ENCODE measurements at regions not wholly inside any gene's neighbourhood (a gene's known extent, or its start where the extent isn't known, plus 50 kb on each side); places are given as distances from the start of the nearest gene placed in this dataset.
"Not testable (repeated sequence)": the region's sequence is repeated elsewhere in the genome, so short reads cannot be mapped to it uniquely, and the experiment has no call there.

DNA sequence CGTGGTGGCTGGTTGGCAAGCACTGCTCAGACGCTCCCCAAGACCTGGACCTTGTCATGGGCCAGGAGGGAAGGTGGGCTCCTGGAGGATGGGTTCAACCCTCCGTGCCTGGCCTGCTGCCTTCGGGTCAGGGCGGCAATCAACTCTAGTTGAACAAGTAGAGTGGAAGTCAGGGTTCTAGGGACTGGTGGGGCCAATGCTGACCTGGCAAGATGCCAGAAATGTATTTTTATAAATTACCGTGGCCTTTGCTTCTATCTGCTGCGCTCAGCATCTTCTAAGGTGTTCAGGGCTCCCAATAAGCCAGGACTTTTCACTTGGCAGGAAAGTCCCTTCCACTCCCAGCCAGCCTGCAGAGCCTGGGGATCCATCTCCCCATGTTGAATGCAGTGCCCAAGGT is 207.1 kb upstream of the N4BP1 start:
- no peak for DNase-seq

DNA sequence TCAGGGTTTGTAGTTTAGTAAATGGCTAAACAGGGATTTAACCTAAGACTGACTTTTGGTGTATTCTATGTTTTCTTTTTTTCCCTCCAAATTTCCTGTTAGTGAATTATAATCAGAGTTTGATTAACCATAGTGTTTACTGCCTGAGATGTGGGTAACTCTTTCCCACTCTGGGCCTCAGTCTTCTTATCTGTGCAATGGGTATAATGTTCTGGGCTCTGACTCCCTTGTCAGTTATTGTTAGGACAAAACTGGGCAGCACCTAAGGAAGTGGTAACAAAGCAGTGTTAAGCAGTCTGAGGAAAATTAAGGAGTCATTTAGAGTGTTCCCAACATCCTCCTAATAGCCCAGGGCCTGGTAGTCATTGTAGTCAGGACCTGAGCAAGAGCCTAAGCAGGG is 206.4 kb upstream of the N4BP1 start:
- DNase-seq, result no peak

DNA sequence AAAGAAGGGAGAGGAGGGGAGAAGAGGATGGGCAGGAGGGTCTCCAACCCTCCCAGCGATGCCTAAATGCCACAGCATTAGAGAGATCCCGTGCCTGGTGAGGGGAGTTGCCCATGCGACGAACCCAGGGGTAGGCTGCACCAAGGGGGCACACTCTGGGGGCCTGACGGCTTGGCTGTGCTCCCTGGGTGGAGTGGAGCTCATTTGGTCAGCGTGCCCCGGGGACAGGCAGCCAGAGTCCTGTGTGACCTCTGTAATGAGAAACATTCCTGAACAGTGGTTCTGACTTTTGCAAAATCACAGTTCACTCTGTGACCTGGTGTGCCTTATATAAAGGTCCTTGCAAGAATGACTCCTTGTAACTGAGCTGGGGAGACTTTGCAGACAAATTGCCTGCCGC is 205.0 kb upstream of the N4BP1 start:
- DNase-seq, result no peak

DNA sequence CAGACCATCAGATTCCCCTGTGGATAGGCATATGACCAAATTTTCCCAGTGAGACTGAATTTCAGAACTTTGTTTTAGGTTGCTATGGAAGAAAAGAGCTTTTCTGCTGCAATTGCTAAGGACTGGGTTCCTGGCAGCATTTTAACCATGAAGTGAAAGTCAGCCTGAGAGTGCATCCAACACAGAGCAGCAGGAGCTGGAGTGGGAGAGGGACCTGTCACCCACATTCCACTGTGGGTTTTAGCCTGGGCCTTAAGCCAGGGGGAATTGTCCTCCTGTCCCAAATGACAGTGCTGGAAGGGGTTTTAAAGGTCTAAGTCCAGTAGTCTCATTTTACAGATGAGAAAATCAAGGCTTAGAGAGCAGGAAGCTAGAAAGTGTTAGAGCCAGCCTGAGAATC is 203.5 kb upstream of the N4BP1 start:
- no peak for DNase-seq

DNA sequence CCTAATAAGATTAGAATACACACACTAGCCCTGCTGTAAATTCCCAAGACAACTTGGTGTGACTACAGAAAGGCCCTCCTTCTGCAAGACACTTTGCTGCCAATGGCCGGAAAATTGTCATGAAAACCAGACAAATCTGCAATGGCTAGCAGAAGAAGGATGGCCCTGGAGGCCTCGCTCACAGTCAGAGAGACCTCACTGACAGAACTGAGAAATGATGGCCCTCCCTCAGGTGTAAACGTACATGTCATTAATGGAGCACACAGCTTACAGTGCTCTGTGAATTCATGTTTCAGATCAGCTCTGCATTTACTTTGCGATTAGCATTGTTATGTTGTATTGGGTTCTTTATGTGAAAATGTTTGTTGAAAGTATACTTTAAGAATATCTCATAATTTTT is 202.9 kb upstream of the N4BP1 start:
- no peak for DNase-seq

DNA sequence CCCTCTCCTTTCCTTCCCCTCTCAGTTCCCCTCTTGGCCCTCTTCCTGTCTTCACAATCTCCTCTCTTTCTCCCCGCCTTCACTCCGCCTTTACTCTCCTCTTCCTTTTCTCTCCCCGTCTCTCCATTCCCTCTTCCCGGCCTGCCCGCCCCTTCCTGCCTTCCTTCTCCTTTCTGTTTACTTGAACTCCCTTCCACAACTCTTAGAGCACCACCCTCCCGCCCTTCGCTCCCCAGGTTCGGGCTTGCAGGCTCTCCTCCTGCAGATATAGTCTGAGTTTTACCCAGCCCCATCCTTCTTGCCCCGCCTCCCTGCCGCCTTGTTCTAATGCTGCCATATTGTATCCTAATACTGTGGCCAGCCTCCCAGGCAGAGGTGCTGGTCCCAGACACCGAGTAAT is 201.5 kb upstream of the N4BP1 start:
- DNase-seq, result no peak

DNA sequence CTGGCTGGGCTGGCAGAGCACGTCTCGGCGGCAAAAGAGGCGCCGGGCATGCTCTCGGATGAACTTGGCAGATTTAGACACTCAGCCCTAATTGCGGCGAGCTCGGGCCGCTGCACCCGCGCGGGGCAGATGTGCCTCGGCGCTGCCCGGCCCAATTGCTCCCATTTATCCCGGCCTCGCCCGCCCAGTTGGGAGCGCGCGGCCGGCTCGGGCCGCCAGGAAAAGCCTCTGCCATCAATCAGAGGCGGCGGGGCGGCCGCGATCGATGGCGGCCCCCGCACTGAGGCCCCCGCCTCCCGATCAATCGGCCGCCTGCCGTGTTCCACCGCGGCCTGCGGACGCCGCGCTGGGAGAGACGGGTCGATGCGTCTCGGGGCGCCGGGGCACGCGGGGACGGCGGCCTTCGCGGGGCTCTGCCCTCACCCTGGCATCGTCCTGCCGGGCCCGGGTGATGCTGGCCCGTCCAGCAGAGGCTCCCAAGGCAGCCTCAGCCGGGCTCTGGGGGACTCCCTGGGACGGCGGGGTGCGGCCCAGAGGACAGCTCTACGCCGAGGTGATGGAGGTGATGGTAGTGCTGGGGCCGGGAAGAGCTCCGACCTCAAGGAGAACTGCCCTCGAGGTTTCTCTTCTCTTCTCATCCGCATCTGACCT is 200.9 kb upstream of the N4BP1 start:
- DNase-seq, result no peak

DNA sequence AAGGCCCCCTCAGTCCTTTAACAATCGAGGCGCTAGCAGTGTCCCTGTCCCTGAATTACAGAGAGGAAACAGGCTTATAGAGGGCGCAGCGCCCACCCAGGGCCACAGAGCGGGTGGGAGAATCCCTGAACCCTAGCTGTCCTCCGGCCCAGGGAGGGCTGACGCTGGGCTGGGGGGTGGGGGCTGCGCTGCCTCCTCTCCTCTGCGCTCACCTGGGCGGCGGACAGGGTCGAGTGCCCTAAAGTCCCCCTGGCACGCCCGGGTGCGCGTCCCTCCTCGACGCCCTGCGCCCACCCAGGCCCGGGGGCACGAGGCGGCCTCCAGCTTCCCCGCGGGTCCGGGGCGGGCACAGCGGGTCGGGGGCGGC is 200.4 kb upstream of the N4BP1 start:
- no peak for DNase-seq

DNA sequence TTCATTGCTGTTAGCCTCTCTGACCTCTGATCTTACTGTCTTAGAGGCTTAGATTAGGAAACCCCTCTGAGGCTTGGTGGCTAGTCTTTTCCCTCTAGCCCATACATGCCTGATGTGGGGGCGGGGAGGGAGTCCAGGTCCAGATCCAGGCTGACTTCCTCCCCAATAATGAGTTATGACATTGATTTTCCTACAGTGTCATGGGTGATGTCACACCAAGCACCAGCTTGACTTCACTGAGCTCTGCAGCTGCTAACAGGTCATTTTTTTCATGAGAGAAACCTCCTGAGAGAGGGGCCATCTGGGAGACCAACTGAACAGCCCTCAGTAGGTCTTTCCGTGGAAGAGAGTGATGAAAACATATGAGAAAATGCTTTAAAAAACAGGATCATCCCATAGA is 180.2 kb upstream of the N4BP1 start:
- DNase-seq, result no peak

DNA sequence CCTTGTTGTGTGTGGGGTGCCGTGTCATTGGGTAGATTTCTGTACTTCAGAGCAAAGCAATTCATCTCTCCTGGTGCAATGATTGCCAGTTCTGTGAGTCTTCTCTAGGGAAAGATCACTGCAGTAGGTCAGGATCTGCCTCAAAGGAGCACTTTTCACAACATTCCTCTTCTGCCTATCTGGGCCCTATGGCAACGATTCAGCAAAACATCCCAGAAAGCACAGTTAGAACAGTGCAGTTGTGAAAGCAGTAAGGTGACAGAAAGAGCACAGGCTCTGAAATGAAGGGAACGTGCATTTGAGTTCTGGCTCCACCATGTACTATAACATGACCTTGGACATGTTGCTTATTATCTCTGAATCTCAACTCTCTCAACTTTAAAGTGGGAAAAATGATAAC is 178.5 kb upstream of the N4BP1 start:
- DNase-seq, result no peak

DNA sequence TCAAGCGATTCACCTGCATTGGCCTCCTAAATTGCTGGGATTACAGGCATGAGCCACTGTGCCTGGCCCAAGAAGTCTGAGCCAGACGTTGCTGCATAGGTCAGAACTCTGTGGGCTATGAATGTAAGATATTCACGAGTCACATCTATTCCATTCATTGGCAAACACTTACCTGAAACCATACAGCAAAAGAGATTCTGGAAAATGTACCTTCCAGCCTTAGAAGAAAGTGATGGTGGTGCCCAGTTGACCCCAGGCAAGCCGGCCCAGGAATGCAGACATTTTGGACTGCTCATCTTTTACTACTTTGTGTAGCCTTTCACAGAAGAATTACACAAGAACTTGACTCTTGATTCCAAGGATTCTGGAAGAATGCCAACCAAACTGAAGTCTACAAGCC is 135.6 kb upstream of the N4BP1 start:
- no peak for DNase-seq

DNA sequence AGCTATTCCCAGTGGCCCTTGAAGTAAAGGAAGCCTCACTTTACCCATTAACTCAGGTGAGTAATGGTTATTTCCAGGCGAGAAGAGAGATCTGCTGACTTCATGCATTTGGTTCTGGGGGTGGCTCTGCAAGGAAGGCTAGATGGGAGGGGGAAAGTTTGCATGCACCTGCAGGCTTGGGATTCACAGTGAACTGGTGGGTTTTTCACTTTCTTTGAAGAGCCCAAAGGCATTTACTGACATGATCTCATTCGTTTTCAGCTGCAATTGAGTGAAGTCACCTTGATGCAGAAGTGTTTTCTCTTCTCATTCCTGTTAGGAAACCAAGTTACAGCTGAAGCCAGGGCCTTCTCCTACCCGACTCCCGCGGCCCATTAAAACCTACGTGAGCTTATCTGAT is 131.0 kb upstream of the N4BP1 start:
- DNase-seq, result no peak

DNA sequence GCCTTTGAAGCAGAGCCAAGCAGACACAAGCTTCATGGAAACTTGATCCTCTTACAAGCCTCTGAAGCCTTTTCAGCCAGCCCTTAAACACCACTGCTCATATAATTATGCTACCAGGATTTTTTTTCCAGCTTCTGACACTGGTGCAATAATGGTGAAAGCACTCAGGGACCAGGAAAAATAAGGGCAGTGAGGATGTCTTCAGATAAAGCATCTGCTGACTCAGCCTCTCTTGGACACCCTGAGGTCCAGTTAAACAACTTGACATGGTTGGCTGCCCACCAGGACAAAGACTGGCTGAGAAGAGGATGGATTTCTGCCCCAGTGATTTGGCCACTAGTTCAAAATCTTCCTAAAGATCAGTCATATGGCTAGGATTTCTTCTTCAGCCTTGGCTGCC is 124.2 kb upstream of the N4BP1 start:
- DNase-seq, result no peak

DNA sequence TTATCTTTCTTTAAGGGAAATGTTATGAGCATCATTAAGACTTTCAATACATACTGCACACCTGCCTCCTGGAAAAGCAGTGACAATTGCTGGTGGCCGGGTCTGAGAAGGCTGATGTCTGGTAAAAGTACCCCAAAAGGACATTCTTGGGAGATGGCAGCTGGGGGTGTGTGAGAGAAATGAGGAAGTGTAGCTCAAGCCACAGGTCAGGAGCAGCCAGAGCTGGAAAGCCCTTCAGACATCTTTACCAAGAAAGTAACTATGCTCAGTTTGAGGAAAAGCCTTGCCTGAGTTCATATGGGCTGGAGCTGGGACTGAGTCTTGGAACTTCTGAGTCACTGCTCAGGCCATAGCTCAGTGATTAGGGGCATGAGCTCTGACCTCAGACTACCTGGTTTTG is 94.7 kb upstream of the N4BP1 start:
- DNase-seq, result no peak

DNA sequence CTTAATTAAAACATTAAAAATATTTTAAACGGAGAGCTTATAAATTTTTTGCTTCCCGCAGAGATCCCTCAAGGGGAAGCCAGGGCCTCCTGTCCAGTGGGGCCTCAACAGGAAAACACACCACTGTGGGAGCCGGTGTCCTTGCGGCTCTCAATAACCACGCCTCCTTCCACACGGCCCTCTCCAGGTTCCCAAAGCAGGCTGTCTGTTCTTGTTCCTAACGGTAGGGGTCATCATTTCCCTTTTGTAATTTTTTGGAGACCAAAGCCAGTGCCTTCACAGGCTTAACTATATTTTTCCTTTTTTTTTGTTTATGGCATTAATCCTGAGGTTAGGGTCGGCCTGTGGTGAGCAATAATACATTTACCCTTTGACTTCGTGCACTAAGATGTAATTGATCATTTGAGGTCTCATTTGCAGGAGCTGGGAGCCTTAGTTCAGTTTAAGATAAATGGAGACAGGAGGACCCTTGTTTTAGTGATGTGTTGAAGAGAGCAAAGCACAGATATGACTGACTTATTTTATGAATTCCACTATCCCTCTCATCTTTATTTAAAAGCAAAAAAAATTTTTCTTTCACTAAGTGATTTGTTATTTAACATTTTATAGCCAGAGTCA is 77.5 kb upstream of the N4BP1 start:
- DNase-seq, result peak in 2 of 5 donors; percentile 1 to 46

DNA sequence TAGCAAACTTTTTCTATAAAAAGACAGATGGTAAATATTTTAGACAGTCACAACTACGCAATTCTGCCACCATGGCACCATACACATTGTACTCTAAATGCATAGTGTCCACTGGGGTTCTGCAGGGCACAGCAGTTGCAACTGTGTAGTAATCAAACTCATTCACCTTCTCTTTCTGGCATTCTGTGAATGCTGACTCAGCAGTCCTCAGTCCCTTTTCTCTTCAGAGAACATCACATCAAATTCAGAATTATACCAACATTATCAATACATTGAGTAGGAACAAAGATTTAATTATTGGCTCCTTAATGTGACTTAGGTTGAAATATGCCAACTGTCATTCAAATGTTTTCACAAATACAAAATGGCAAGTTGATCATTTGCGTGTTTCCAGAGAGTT is 74.2 kb upstream of the N4BP1 start:
- no peak for DNase-seq

DNA sequence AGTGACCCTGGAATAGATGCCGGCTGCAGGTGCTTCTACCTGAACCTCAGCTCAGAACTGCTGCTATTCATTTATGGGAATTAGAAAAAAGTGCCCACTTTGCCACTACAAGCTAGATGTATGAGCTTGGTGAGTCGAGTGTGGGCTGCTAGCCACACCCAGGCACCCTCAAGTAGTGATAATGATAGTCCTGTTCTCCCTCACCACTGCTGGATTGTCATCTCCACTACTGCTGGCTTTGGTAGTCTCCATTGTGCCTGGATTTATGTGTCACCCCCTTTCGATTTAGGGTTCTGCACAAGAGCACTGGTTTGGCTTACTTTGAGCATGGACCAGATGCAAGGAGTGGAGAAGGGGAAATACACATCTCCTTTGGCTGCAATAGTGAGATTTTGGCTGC is 73.0 kb upstream of the N4BP1 start:
- no peak for DNase-seq

DNA sequence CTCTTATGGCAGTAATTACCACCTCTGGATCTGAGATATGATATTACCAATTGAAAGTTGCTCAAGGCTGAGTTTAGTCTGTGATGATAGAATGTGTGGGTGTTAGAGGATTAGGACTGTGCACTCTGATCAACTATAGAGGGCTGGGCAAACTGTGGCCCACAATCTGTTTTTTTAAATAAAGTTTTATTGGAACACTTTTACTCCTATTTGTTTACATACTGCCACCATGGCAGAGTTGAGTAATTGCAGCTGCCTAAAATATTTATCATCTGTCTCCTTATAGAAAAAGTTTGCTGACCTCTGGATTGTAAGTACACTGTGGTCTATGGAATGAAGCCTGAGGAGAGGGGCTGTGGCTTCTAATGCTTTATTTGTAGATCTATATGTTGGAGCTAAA is 71.5 kb upstream of the N4BP1 start:
- DNase-seq, result no peak

DNA sequence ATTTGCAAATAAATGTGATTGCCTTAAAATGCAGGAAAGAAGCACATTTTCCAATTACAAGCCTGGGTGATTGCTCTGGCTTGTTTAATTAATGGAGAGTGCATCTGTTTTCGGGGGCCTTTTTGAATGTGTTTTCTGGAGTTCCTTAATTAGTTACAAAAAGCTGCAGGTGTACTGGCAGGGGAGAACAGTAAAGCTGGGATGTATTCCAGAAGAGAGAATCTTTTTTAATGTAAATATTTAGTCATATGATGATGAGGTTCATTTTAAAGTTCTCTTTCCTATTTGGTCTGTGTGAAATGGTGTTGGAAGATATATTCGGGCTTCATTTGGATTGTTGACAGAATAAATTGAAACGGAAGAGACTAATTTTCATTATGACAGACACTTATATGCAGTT is 70.9 kb upstream of the N4BP1 start:
- no peak for DNase-seq

DNA sequence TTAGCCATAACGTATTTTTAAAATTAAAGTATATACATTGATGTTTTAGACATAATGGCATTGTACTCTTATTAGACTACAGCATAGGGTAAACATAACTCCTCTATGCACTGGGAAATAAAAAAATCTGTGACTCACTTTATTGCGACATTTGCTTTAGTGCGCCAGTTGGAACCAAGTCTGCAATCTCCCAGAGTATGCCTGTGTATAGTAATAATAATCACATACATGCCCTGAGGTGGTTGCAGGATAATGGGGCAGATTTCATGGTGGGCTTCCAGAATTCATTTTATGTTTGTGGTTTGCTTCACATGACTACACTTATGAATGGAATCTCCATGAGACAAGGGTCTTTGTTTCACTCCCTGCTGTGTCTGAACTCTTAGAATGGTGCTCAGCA is 66.9 kb upstream of the N4BP1 start:
- no peak for DNase-seq

DNA sequence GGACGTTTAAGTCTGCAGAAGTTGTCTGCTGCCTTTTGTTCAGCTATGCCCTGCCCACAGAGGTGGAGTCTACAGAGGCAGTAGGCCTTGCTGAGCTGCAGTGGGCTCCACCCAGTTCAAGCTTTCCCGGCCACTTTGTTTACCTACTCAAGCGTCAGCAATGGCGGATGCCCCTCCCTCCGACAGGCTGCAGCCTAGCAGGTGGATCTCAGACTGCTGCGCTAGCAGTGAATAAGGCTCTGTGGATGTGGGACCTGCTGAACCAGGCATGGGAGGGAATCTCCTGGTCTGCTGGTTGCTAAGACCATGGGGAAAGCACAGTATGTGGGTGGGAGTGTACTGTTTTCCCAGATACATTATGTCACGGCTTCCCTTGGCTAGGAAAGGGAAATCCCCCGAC is 58.2 kb upstream of the N4BP1 start:
- not testable (repeated sequence) for DNase-seq

DNA sequence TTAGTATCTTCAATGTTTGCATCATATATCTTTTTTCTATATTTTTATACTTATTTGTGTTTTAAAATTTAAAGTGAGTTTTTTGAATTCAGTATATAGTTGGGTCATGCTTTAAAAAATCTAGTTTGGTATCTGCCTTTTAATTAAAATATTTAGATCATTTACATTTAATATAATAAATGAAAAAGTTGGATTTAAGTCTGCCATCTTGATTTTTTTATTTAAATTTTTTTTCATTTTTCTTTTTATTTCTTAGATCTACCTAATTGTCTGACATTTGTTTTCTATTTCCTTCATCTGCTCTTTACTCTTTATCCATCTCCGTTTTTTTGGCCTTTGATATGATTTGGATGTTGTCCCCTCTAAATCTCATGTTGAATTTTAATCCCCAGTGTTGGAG is 50.0 kb upstream of the N4BP1 start:
- DNase-seq, result no peak

Data from T-helper 1 cell (primary cell).